H1 (cell line): ENCODE measurements at regions not wholly inside any gene's neighbourhood (a gene's known extent, or its start where the extent isn't known, plus 50 kb on each side); places are given as distances from the start of the nearest gene placed in this dataset.

Source experiments
- BRCA1 ChIP-seq: IDR thresholded peaks from 2 replicates; pipeline ENCODE4 v1.6.1; 2012; ENCODE audit warnings: low read depth, low read length, improper control_type of control experiment
- GABPA ChIP-seq: IDR thresholded peaks from 2 replicates; pipeline ENCODE4 v1.6.1; 2011; ENCODE audit warnings: mild to moderate bottlenecking, low read length, moderate library complexity, borderline replicate concordance; ENCODE audit not compliant: insufficient read depth
- JUN ChIP-seq: IDR thresholded peaks from 2 replicates; pipeline ENCODE4 v1.6.1; 2011; ENCODE audit warnings: low read depth, mild to moderate bottlenecking, improper control_type of control experiment, low read length
- RXRA ChIP-seq: IDR thresholded peaks from 2 replicates; pipeline ENCODE4 v1.6.1; 2011; ENCODE audit warnings: low read depth, mild to moderate bottlenecking, low read length, moderate library complexity; ENCODE audit not compliant: insufficient read depth
- TF ChIP-seq, protein P1 (sequence below): fragments of 300-600 bp; sonication (generic); IDR thresholded peaks from 2 replicates; pipeline ENCODE4 v1.7.1; 2012; ENCODE audit warnings: low read length, moderate library complexity, mild to moderate bottlenecking, inconsistent platforms; ENCODE audit not compliant: insufficient replicate concordance
- TF ChIP-seq, protein P2 (sequence below): IDR thresholded peaks from 2 replicates; pipeline ENCODE4 v1.6.1; 2012; ENCODE audit warnings: inconsistent platforms

DNA sequence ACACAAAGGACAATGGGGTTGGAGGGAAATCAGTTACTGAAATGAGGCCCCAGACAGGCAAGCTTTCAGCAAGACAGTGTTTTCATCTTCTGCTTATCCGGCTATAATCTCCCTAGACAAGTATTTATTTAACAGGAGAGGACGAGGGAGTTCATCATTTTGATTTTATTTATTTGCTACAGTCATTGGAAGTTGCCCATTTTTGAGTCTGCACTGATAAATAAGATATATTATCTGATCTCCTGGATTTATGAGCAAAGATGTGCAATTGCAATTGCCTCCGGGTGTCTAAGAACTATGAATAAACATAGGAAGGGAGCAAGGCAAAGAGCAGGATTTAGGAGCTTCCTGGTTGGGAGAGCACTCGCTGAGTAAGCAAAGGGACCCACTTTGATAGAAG is 263.2 kb upstream of the EDA2R start (continued):
- TF ChIP-seq, protein P1, sequence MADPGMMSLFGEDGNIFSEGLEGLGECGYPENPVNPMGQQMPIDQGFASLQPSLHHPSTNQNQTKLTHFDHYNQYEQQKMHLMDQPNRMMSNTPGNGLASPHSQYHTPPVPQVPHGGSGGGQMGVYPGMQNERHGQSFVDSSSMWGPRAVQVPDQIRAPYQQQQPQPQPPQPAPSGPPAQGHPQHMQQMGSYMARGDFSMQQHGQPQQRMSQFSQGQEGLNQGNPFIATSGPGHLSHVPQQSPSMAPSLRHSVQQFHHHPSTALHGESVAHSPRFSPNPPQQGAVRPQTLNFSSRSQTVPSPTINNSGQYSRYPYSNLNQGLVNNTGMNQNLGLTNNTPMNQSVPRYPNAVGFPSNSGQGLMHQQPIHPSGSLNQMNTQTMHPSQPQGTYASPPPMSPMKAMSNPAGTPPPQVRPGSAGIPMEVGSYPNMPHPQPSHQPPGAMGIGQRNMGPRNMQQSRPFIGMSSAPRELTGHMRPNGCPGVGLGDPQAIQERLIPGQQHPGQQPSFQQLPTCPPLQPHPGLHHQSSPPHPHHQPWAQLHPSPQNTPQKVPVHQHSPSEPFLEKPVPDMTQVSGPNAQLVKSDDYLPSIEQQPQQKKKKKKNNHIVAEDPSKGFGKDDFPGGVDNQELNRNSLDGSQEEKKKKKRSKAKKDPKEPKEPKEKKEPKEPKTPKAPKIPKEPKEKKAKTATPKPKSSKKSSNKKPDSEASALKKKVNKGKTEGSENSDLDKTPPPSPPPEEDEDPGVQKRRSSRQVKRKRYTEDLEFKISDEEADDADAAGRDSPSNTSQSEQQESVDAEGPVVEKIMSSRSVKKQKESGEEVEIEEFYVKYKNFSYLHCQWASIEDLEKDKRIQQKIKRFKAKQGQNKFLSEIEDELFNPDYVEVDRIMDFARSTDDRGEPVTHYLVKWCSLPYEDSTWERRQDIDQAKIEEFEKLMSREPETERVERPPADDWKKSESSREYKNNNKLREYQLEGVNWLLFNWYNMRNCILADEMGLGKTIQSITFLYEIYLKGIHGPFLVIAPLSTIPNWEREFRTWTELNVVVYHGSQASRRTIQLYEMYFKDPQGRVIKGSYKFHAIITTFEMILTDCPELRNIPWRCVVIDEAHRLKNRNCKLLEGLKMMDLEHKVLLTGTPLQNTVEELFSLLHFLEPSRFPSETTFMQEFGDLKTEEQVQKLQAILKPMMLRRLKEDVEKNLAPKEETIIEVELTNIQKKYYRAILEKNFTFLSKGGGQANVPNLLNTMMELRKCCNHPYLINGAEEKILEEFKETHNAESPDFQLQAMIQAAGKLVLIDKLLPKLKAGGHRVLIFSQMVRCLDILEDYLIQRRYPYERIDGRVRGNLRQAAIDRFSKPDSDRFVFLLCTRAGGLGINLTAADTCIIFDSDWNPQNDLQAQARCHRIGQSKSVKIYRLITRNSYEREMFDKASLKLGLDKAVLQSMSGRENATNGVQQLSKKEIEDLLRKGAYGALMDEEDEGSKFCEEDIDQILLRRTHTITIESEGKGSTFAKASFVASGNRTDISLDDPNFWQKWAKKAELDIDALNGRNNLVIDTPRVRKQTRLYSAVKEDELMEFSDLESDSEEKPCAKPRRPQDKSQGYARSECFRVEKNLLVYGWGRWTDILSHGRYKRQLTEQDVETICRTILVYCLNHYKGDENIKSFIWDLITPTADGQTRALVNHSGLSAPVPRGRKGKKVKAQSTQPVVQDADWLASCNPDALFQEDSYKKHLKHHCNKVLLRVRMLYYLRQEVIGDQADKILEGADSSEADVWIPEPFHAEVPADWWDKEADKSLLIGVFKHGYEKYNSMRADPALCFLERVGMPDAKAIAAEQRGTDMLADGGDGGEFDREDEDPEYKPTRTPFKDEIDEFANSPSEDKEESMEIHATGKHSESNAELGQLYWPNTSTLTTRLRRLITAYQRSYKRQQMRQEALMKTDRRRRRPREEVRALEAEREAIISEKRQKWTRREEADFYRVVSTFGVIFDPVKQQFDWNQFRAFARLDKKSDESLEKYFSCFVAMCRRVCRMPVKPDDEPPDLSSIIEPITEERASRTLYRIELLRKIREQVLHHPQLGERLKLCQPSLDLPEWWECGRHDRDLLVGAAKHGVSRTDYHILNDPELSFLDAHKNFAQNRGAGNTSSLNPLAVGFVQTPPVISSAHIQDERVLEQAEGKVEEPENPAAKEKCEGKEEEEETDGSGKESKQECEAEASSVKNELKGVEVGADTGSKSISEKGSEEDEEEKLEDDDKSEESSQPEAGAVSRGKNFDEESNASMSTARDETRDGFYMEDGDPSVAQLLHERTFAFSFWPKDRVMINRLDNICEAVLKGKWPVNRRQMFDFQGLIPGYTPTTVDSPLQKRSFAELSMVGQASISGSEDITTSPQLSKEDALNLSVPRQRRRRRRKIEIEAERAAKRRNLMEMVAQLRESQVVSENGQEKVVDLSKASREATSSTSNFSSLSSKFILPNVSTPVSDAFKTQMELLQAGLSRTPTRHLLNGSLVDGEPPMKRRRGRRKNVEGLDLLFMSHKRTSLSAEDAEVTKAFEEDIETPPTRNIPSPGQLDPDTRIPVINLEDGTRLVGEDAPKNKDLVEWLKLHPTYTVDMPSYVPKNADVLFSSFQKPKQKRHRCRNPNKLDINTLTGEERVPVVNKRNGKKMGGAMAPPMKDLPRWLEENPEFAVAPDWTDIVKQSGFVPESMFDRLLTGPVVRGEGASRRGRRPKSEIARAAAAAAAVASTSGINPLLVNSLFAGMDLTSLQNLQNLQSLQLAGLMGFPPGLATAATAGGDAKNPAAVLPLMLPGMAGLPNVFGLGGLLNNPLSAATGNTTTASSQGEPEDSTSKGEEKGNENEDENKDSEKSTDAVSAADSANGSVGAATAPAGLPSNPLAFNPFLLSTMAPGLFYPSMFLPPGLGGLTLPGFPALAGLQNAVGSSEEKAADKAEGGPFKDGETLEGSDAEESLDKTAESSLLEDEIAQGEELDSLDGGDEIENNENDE, result no peak
- TF ChIP-seq GABPA (no peak), RXRA (no peak), BRCA1 (no peak), JUN (no peak)
- TF ChIP-seq, protein P2, sequence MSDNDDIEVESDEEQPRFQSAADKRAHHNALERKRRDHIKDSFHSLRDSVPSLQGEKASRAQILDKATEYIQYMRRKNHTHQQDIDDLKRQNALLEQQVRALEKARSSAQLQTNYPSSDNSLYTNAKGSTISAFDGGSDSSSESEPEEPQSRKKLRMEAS, result no peak
